ENCODE measurements at regions not wholly inside any gene's neighbourhood (a gene's known extent, or its start where the extent isn't known, plus 50 kb on each side); places are given as distances from the start of the nearest gene placed in this dataset.
"Not testable (repeated sequence)": the region's sequence is repeated elsewhere in the genome, so short reads cannot be mapped to it uniquely, and the experiment has no call there.

- DNase-seq (ENCODE audit: low spot score), result not testable (repeated sequence)
Measured at GRCh38 chr7:65146118-65146914, 139.8 kb upstream of the ERV3-1 start.

GRCh38 chr7:65145710-65146109 is 139.2 kb upstream of the ERV3-1 start:
- DNase-seq (ENCODE audit: low spot score), result not testable (repeated sequence)

- not testable (repeated sequence) for DNase-seq (ENCODE audit: low spot score)
Measured at GRCh38 chr7:65145008-65145407, 138.5 kb upstream of the ERV3-1 start.

- DNase-seq (ENCODE audit: low spot score), result not testable (repeated sequence)
Measured at GRCh38 chr7:65144557-65144956, 138.1 kb upstream of the ERV3-1 start.

DNA sequence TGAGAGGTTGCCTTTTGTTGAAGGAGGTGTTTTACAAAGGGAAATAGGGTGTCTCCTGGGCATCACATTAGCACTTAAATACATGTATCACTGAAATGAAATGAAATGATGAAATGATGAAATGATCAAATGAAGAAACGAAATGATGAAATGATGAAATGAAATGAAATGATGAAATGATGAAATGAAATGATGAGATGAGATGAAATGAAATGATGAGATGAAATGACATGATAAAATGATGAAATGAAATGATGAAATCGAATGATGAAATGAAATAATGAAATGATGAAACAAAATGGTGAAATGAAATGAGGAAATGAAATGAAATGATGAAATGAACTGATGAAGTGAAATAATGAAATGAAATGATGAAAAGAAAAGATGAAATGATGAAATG is 137.6 kb upstream of the ERV3-1 start:
- not testable (repeated sequence) for DNase-seq (ENCODE audit: low spot score)

GRCh38 chr7:65141894-65142293 is 135.4 kb upstream of the ERV3-1 start:
- DNase-seq (ENCODE audit: low spot score), result not testable (repeated sequence)

GRCh38 chr7:65141405-65141778 is 134.9 kb upstream of the ERV3-1 start:
- not testable (repeated sequence) for DNase-seq (ENCODE audit: low spot score)

DNA sequence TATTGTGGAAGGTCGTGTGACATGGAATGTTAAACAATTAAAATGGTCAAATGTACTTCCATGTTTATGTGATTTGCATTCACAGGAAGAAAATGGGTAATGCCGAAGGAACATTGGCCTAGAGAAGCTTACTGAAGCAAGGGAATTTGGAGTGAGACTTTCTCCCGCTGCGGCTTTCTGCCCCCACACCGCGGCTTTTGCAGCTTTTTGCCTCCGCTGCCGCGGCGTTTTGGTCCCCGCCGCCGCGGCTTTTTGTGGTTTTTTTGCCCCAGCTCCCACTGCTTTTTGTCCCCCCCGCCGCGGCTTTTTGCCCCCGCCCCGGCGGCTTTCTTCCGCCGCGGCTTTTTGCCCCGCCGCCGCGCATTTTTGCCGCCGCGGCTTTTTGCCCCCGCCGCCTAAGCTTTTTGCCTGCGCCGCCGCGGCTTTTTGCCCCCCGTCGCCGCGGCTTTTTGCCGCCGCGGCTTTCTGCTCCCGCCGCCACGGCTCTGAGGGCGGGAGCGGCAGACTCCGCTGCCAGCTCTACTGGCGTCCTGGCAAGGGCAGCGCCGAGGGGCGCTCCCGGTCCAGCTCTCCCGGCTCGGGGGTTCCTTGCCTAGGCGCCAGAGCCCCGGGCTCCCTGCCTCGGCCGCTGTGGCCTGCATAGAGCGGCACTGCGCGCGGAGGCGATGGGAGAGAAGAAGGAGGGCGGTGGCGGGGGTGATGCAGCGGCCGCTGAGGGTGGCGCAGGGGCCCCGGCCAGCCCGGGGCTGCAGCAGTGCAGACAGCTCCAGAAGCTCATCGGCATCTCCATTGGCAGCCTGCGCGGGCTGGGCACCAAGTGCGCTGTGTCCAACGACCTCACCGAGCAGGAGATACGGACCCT is 134.3 kb upstream of the ERV3-1 start:
- DNase-seq (ENCODE audit: low spot score), result not testable (repeated sequence)

DNA sequence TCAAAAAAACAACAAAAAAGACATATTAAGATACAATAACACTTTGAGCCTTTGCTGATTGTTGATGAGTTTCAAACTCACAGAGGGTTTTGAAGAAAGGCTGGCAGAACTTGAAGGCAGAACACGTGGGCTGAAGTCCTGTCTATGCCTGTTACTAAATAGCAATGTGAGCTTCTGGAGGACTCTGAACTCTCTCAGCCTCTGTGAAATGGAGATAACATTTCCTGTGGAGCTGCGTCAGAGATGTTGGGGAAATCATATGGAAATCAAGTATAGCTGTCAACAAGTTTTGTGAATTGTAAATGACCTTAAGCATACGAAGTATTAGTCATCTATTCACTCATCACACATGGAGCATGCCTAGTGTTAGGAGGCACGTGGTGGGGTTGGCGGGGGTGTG is 130.4 kb upstream of the ERV3-1 start:
- DNase-seq (ENCODE audit: low spot score), result not testable (repeated sequence)

GRCh38 chr7:65133087-65133486 is 126.6 kb upstream of the ERV3-1 start:
- DNase-seq (ENCODE audit: low spot score), result not testable (repeated sequence)

DNA sequence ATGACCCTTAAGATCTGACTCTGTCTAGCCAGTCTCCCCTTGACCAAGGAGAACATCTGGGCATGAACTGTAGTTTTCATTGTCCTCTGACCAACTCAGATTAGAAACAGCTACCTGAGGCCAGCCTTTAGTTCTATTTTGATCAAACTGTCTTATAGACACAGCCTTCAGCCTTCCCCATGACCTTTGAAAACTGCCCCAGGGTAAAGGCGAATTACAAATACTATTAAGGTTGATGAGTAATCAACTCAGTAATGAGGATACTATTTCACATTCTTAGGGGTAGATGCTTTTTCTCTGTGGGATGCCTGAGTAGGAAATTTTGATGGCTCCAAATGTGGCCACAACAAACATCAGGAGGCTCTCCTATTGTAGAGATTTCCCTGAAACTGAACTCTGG is 125.8 kb upstream of the ERV3-1 start:
- not testable (repeated sequence) for DNase-seq (ENCODE audit: low spot score)

GRCh38 chr7:65127364-65127763 is 120.9 kb upstream of the ERV3-1 start:
- not testable (repeated sequence) for DNase-seq (ENCODE audit: low spot score)

DNA sequence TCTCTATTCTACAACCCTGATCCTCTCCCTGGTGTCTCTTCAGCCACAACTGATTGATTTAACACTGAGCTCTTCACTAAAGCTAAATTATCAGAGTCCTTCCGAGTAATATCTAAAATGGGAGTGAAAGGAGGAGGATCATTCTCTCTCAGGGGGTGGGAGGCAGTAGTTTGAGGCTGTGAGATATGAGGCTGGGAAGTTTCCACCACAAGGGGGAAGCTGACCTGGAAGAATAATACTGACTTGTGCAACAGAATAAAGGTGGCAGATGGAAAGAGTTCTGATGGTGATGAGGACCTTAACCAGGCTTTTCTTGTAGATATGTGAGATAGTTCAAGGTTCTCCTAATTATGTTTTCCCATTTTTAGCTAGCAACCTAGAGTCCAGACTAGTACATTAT is 118.1 kb upstream of the ERV3-1 start:
- not testable (repeated sequence) for DNase-seq (ENCODE audit: low spot score)

- not testable (repeated sequence) for DNase-seq (ENCODE audit: low spot score)
Measured at GRCh38 chr7:65105650-65106203, 99.2 kb upstream of the ERV3-1 start.

- DNase-seq (ENCODE audit: low spot score), result not testable (repeated sequence)
Measured at GRCh38 chr7:65100499-65100898, 94.0 kb upstream of the ERV3-1 start.

GRCh38 chr7:65081669-65082055 is 75.2 kb upstream of the ERV3-1 start:
- not testable (repeated sequence) for DNase-seq (ENCODE audit: low spot score)

DNA sequence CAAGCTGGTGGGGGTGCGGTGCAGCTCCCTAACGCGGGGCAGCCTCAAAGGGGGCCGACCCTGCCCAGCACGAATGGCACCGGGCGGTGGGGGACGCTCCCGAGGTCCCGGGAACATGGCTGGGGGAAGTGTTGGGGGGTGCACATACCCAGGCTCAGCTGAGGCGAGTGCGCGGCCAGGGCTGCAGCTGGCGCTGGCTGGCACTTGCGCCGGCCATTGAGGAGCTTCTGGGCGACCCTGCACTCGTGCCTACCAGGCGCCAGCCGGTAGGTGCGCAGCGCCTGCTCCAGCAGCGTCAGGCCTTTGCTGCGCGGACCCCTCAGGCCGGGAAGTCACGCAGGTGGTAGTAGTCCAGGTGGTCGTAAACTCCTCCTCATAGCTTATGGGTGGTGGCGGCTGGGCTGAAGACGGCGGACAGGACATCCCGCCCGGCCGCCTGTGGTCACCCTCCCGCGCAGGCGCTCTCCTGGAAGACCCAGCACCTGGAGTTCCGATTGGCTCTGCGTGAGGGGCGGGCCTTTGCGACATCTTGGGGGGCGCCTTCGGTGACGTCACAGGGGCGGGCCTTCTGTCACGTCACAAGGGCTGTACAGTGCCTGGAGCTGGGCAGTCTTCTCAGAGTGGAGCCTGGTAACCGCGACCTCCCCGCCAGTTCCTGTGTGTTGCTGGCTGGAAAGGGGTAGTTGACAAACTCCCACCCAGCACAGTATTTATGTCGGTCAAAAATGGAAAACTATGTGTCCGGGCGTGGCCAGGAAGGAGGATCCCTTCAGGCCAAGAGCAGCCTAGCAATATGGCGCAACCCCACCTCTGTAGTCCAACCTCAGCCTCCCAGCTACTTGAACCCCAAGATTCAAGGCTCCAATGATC is 74.5 kb upstream of the ERV3-1 start:
- peak; percentile 89 for DNase-seq (ENCODE audit: low spot score)

GRCh38 chr7:65074959-65075358 is 68.5 kb upstream of the ERV3-1 start:
- DNase-seq (ENCODE audit: low spot score), result not testable (repeated sequence)

- DNase-seq (ENCODE audit: low spot score), result not testable (repeated sequence)
Measured at GRCh38 chr7:65073160-65073559, 66.7 kb upstream of the ERV3-1 start.

- not testable (repeated sequence) for DNase-seq (ENCODE audit: low spot score)
Measured at GRCh38 chr7:65071854-65072431, 65.5 kb upstream of the ERV3-1 start.

- DNase-seq (ENCODE audit: low spot score), result not testable (repeated sequence)
Measured at GRCh38 chr7:65069476-65069875, 63.0 kb upstream of the ERV3-1 start.
